Muscle layer of colon (tissue), 2 donors: ENCODE measurements at regions not wholly inside any gene's neighbourhood (a gene's known extent, or its start where the extent isn't known, plus 50 kb on each side); places are given as distances from the start of the nearest gene placed in this dataset.

ENCODE experiments used
- H3K27ac ChIP-seq: one replicate; pipeline ENCODE4 v1.7.0; 2013; ENCODE audit warnings: low read depth, mild to moderate bottlenecking, low read length, moderate library complexity
- H3K27me3 ChIP-seq, 2 donors: one replicate each; pipeline ENCODE4 v1.7.0; 2013; ENCODE audit warnings: low read length in 2 of 2, mild to moderate bottlenecking in 2 of 2; ENCODE audit not compliant: insufficient read depth in 2 of 2, control insufficient read depth in 1 of 2
- H3K36me3 ChIP-seq: one replicate; pipeline ENCODE4 v1.7.0; 2013; ENCODE audit warnings: mild to moderate bottlenecking, low read length; ENCODE audit not compliant: insufficient read depth
- H3K4me1 ChIP-seq: one replicate; pipeline ENCODE4 v1.7.0; 2013; ENCODE audit warnings: mild to moderate bottlenecking, low read length; ENCODE audit not compliant: insufficient read depth
- H3K4me3 ChIP-seq, 2 donors: one replicate each; pipeline ENCODE4 v1.7.0; 2013; ENCODE audit warnings: low read length in 2 of 2, low read depth in 1 of 2, mild to moderate bottlenecking in 1 of 2, moderate library complexity in 1 of 2
- H3K9ac ChIP-seq: one replicate; pipeline ENCODE4 v1.7.0; 2013; ENCODE audit warnings: low read length
- H3K9me3 ChIP-seq: one replicate; pipeline ENCODE4 v1.7.0; 2013; ENCODE audit warnings: mild to moderate bottlenecking, low read length
- donor health status: abdominal sarcoma.
- donor health status: Adenocarcinoma of cecum.

DNA sequence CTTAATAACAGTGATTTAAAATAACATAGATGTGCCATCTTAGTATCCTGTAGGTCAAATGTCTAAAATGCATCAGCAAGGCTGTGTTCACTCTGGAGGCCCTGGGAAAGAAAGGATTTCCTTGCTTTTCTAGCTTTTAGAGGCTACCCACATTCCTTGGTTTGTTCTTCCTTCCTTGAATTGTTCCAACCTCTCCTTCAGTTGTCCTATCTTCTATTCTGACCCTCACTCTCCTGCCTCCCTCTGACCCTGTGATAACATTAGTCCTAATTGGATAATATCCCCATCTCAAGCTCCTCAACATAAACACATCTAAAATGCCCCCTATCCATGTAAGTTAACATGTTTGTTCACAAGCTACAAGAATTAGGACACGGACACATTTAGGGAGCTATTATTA lies 733.5 kb downstream of the SOCS6 start:
- Histone ChIP-seq H3K27me3 (no peaks in the 10 kb centered on the region), H3K9me3 (no peaks in the 10 kb centered on the region), H3K9ac (no peak overlapping the region), H3K4me3 (no peak overlapping the region), H3K27ac (no peak overlapping the region), H3K36me3 (no peaks in the 10 kb centered on the region), H3K4me1 (no peaks in the 10 kb centered on the region)

DNA sequence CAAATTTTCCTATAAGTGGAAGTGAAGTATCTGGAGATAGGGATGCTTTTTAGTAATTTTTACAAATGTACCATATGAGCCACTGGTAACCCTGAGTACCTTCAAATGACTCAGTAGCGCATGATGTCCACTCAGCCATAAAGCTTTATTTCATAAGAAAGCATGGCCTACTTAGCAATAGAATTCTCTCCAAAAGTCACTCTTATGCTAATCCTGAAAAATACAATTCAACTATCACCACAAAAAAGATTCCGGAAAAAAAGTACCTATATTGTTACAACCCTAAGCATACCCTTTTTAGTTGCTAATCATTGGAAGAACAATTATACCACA lies 732.2 kb downstream of the SOCS6 start:
- no peak overlapping the region for H3K4me3 ChIP-seq
- no peaks in the 10 kb centered on the region for H3K36me3 ChIP-seq
- H3K4me1 ChIP-seq = no peaks in the 10 kb centered on the region
- no peaks in the 10 kb centered on the region for H3K9me3 ChIP-seq
- H3K27me3 ChIP-seq = no peaks in the 10 kb centered on the region
- H3K27ac ChIP-seq = no peak overlapping the region
- H3K9ac ChIP-seq = no peak overlapping the region

DNA sequence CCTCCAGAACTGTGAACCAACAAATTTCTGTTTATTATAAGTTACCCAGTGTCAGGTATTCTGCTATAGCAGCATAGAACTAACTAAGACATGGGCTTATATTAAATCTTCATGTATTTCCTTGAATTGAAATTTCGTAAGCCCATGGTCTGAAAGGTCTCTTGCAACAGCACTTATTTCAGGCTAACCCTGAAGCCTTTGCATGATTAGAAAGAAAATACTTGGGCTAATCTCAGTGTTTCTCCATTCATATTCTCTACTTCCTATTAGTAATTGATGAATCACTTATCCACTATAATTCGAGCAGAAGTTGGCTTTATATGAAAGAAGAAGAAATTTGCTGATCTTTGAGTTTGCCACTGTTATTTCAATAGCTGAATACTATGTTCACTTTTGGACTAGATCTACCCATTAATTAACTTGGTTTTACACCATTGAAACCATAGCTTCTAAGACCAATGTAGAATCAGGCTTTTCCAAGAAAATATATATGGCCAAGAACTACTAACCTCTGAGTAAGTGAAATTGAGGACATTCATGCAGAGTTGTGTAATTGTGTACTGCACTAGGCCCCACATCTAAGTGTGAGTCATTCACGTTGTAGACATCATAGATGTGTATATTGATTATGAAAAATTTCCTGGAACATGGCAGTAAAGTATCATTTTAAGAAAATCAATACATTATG lies 731.6 kb downstream of the SOCS6 start:
- Histone ChIP-seq H3K4me1 (no peaks in the 10 kb centered on the region), H3K9me3 (no peaks in the 10 kb centered on the region)

DNA sequence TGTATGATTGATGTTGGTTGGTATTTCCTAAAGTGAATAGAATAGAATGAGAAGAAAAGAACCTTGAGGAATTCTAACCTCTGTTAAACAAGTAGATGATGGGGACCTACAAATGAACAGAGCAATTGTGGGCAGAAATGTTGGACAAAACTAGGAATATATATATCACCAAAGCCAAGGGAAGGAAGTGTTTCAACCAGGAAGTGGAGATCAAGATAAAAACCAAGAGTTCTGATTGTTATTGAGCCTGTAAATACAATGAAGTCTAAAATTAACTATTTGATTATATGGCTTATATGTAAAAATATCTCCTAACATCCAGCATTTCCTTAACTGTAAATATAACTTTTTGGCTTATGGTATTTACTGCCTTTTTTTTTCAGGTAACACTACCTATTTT lies 730.0 kb downstream of the SOCS6 start:
- H3K4me3 ChIP-seq = no peak overlapping the region
- H3K9ac ChIP-seq = no peak overlapping the region
- no peak overlapping the region for H3K27ac ChIP-seq
- H3K9me3 ChIP-seq = no peaks in the 10 kb centered on the region
- H3K36me3 ChIP-seq = no peaks in the 10 kb centered on the region
- H3K4me1 ChIP-seq = no peaks in the 10 kb centered on the region
- no peaks in the 10 kb centered on the region for H3K27me3 ChIP-seq

More for the DNA sequence above, 731.6 kb downstream of the SOCS6 start:
- Histone ChIP-seq H3K4me3 (no peak overlapping the region), H3K27ac (no peak overlapping the region), H3K27me3 (no peaks in the 10 kb centered on the region), H3K9ac (no peak overlapping the region), H3K36me3 (no peaks in the 10 kb centered on the region)

- Histone ChIP-seq H3K4me1 (no peaks in the 10 kb centered on the region), H3K36me3 (no peaks in the 10 kb centered on the region), H3K27me3 (no peaks in the 10 kb centered on the region), H3K27ac (no peak overlapping the region), H3K9me3 (no peaks in the 10 kb centered on the region), H3K4me3 (no peak overlapping the region), H3K9ac (no peak overlapping the region)
Observed at GRCh38 chr18:71012789-71013188, 723.9 kb downstream of the SOCS6 start.

- no peak overlapping the region for H3K4me3 ChIP-seq
Observed at GRCh38 chr18:71011389-71011788, 722.5 kb downstream of the SOCS6 start.

DNA sequence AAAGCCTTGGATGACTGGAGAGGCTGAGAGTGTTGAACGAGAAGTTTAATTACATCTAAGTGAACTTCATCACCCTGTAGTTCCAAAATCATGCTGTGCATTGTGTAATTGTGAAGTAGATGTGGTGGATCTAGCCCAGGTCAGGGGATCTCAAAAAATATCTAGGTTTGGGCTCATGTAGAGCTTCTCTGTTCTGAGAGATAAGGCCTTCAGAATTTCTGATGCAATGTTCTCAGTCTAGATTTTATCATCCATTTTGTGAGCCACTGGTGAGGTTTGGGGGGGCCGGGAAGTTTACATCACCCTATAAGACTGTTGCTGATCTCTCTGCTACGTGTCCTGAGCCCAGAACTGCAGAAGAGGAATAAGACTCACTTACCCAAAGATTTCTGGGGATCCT lies 719.4 kb downstream of the SOCS6 start:
- Histone ChIP-seq H3K9me3 (no peaks in the 10 kb centered on the region), H3K4me3 (no peak overlapping the region), H3K27me3 (no peaks in the 10 kb centered on the region), H3K36me3 (no peaks in the 10 kb centered on the region), H3K27ac (no peak overlapping the region), H3K9ac (no peak overlapping the region), H3K4me1 (no peaks in the 10 kb centered on the region)

More at GRCh38 chr18:71011389-71011788, 722.5 kb downstream of the SOCS6 start:
- Histone ChIP-seq H3K27ac (no peak overlapping the region), H3K4me1 (no peaks in the 10 kb centered on the region), H3K36me3 (no peaks in the 10 kb centered on the region), H3K27me3 (no peaks in the 10 kb centered on the region), H3K9me3 (no peaks in the 10 kb centered on the region), H3K9ac (no peak overlapping the region)

DNA sequence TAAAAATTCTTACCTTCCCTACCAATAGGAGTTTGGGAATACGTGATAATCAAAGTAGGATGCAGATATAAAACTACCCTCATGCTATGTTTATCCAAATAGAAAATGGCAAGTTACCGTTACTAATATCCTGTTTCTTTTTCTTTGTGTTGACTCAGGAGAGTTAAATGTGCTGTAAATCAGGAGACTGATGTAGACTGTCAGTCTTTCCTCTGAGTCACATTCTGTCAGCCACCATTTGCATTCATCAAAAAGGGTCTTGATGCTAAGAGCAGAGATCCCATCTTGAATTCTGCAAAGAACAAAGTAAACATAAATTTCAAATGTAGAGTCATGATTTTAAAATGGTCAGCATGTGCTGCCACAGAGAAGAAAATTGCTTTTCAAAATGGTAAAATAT lies 712.8 kb downstream of the SOCS6 start:
- H3K36me3 ChIP-seq = no peaks in the 10 kb centered on the region
- H3K27me3 ChIP-seq = no peaks in the 10 kb centered on the region
- H3K4me1 ChIP-seq = no peaks in the 10 kb centered on the region
- no peaks in the 10 kb centered on the region for H3K9me3 ChIP-seq
- H3K4me3 ChIP-seq = no peak overlapping the region
- H3K9ac ChIP-seq = no peak overlapping the region
- H3K27ac ChIP-seq = no peak overlapping the region

DNA sequence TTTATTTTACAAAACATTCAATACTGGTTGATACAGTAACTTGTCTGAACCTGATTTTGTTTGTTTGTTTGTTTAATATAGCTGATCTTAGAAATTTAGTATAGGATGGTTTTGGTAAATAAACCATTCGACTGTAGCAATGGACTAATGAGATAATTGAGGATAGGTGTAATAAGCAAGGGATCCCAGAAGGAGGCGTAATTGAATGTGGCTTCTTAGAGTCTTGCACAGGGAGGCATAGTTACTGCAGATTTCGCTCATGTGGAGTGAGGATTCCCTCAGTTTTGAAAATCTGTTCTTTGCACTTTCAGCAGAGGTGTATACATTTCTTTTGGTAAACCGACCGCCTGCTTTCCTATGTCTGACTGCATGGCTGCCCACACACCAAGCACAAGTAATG lies 709.6 kb downstream of the SOCS6 start:
- H3K4me1 ChIP-seq = no peaks in the 10 kb centered on the region
- H3K4me3 ChIP-seq = no peak overlapping the region
- no peaks in the 10 kb centered on the region for H3K36me3 ChIP-seq
- no peaks in the 10 kb centered on the region for H3K9me3 ChIP-seq
- no peak overlapping the region for H3K9ac ChIP-seq
- no peak overlapping the region for H3K27ac ChIP-seq
- H3K27me3 ChIP-seq = no peaks in the 10 kb centered on the region

DNA sequence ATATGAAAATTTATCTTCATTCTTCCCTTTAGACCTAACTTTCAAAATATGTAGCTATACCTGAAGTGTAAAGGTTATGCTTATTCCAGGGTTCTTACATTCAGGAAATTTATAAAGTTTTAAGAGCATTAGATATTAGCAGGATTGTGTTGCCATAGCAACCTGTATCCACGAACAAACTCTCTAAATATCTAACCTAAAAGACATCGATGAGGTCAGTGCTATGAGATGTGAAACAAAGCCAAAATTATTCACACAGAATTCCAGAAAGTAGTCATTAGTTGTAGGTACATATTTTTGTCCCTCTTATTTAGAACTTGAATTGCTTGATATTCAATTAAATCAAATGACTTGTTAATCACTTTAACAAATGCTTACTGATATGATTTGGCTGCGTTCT lies 705.3 kb downstream of the SOCS6 start:
- Histone ChIP-seq H3K27me3 (no peaks in the 10 kb centered on the region), H3K9me3 (no peaks in the 10 kb centered on the region), H3K36me3 (no peaks in the 10 kb centered on the region), H3K27ac (no peak overlapping the region), H3K4me3 (no peak overlapping the region), H3K9ac (no peak overlapping the region), H3K4me1 (no peaks in the 10 kb centered on the region)

- no peak overlapping the region for H3K27ac ChIP-seq
- H3K4me3 ChIP-seq = no peak overlapping the region
- no peaks in the 10 kb centered on the region for H3K27me3 ChIP-seq
- H3K9ac ChIP-seq = no peak overlapping the region
- no peaks in the 10 kb centered on the region for H3K9me3 ChIP-seq
- no peaks in the 10 kb centered on the region for H3K4me1 ChIP-seq
- H3K36me3 ChIP-seq = no peaks in the 10 kb centered on the region
Observed at GRCh38 chr18:70991577-70991976, 702.7 kb downstream of the SOCS6 start.

DNA sequence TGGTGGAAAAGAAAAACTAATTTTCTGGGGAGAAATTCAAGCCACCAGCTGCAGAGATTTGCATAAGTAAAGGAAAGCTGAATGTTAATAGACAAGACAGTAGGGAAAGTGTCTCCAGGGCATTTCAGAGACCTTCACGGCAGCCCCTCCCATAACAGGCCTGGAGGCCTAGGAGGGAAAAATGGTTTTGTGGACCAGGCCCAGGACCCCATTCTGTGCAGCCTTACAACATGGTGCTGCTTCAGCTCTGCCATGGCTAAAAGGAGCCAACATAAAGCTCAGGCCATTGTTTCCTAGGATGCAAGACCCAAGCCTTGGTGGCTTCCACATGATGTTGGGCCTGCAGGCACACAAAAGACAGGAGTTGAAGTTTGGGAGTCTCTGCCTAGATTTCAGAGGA lies 697.1 kb downstream of the SOCS6 start:
- no peak overlapping the region for H3K27ac ChIP-seq
- H3K4me1 ChIP-seq = no peaks in the 10 kb centered on the region
- no peak overlapping the region for H3K4me3 ChIP-seq
- no peaks in the 10 kb centered on the region for H3K9me3 ChIP-seq
- no peaks in the 10 kb centered on the region for H3K27me3 ChIP-seq
- H3K9ac ChIP-seq = no peak overlapping the region
- no peaks in the 10 kb centered on the region for H3K36me3 ChIP-seq
